Adrenal gland (tissue), 9 donors: ENCODE measurements at regions not wholly inside any gene's neighbourhood (a gene's known extent, or its start where the extent isn't known, plus 50 kb on each side); places are given as distances from the start of the nearest gene placed in this dataset.

Source experiments
- DNase-seq, 7 donors: peaks; one replicate each; pipeline ENCODE4 v3.0.0-alpha.2; 2019 to 2020
- H3K27ac ChIP-seq, 5 donors: fragments of 200-600 bp; sonication (generic) in 4 of 5; 1 replicate in 3 of 5; 2 replicates in 2 of 5; pipeline versions ENCODE4 v1.5.1 to v1.8.0; 2016 to 2020; ENCODE audit warnings: mild to moderate bottlenecking in 1 of 5
- H3K27me3 ChIP-seq: fragments of 200-600 bp; 2 replicates; pipeline ENCODE4 v1.8.0; 2021
- H3K36me3 ChIP-seq, 2 donors: fragments of 200-600 bp; replicated peaks in 1 of 2; 1 replicate in 1 of 2; 2 replicates in 1 of 2; pipeline versions ENCODE4 v1.5.1 to v1.8.0; 2018 to 2022
- H3K4me1 ChIP-seq, 2 donors: fragments of 200-600 bp; replicated peaks in 1 of 2; 1 replicate in 1 of 2; 2 replicates in 1 of 2; pipeline versions ENCODE4 v1.5.1 to v1.8.0; 2018 to 2021
- H3K4me3 ChIP-seq, 4 donors: fragments of 200-600 bp; sonication (generic) in 3 of 4; one replicate each; pipeline ENCODE4 v1.5.1; 2016 to 2018
- H3K9me3 ChIP-seq, 3 donors: fragments of 200-600 bp; sonication (generic) in 1 of 3; replicated peaks in 1 of 3; 1 replicate in 2 of 3; 2 replicates in 1 of 3; pipeline versions ENCODE4 v1.5.1 to v1.8.0; 2016 to 2021
- CTCF ChIP-seq, 6 experiments: fragments of 450-650 bp in 4 of 6; fragments of 200-600 bp in 2 of 6; sonication (generic) in 1 of 6; IDR thresholded peaks; 1 replicate in 5 of 6; 2 replicates in 1 of 6; pipeline versions ENCODE4 v1.5.1 to v1.8.0; 2016 to 2021; ENCODE audit warnings: antibody characterized with exemption in 6 of 6, mild to moderate bottlenecking in 2 of 6, moderate library complexity in 1 of 6
- POLR2A ChIP-seq, 2 donors: fragments of 450-650 bp; IDR thresholded peaks; one replicate each; pipeline ENCODE4 v1.6.1; 2017; ENCODE audit warnings: antibody characterized with exemption in 2 of 2, mild to moderate bottlenecking in 2 of 2, moderate library complexity in 1 of 2
- WGBS, 4 donors: extraction: QIAGEN DNeasy Blood & Tissue Kit in 2 of 4; methylation state at CpG; one replicate each; pipeline versions ENCODE4 v1.1.5 to v1.1.7; 2013 to 2017; 5-methylcytosine and 5-hydroxymethylcytosine counted together
- intact Hi-C, 2 donors: fragments of 100-400 bp; cut with DNase I; formaldehyde crosslinking; loops; one replicate each; pipeline versions ENCODE4 v1.14.1 to v1.15.0; 2022 to 2023
- donor health status: healthy with polysubstance abuse.
- donor health status: Bipolar disorder and iron deficiency.
- donor health status: DM: yes; HTN: yes; CAD: no.
- donor health status: DM: no; HTN: no; CAD: no.
- donor health status: DM: no; HTN: no; CAD: no.

- H3K36me3 ChIP-seq, result no peaks in the 10 kb centered on the region
- intact Hi-C loops, result no loop called here
- DNase-seq, result no peak
- no peaks in the 10 kb centered on the region for H3K27me3 ChIP-seq
- no peak overlapping the region for H3K4me3 ChIP-seq
- TF ChIP-seq POLR2A (IDR thresholded peaks at IDR 0.05), result no peak
- no peak for TF ChIP-seq CTCF (IDR thresholded peaks at IDR 0.05)
- peaks cover 0 to 4% (median 0%) of the 10 kb centered on the region in 3 donors for H3K9me3 ChIP-seq
- H3K4me1 ChIP-seq, result no peaks in the 10 kb centered on the region
- no peak overlapping the region for H3K27ac ChIP-seq
- 44 to 74% (median 60%) methylated on average over 3 of the region's 3 CpGs for WGBS, 4 donors
Measured at GRCh38 chr18:73164430-73164829, 296.6 kb upstream of the NETO1 start.

- Histone ChIP-seq H3K4me1 (no peaks in the 10 kb centered on the region), H3K9me3 (peaks cover 0 to 4% (median 0%) of the 10 kb centered on the region in 3 donors), H3K36me3 (no peaks in the 10 kb centered on the region), H3K4me3 (no peak overlapping the region), H3K27ac (no peak overlapping the region), H3K27me3 (no peaks in the 10 kb centered on the region)
- intact Hi-C loops, result no loop called here
- 55 to 65% (median 59%) methylated on average over 1 of the region's 1 CpG for WGBS, 4 donors
- TF ChIP-seq CTCF (IDR thresholded peaks at IDR 0.05) (no peak), POLR2A (IDR thresholded peaks at IDR 0.05) (no peak)
- DNase-seq, result no peak
Measured at GRCh38 chr18:73163236-73163635, 295.4 kb upstream of the NETO1 start.

GRCh38 chr18:73156117-73156516, 288.3 kb upstream of the NETO1 start:
- TF ChIP-seq POLR2A (IDR thresholded peaks at IDR 0.05), result no peak
- no peak for TF ChIP-seq CTCF (IDR thresholded peaks at IDR 0.05)
- Histone ChIP-seq H3K27ac (no peak overlapping the region), H3K9me3 (no peaks in the 10 kb centered on the region), H3K4me3 (no peak overlapping the region), H3K36me3 (no peaks in the 10 kb centered on the region), H3K4me1 (no peaks in the 10 kb centered on the region), H3K27me3 (no peaks in the 10 kb centered on the region)
- no peak for DNase-seq
- intact Hi-C loops, result no loop called here

- H3K4me1 ChIP-seq, result no peaks in the 10 kb centered on the region
- WGBS, 4 donors, result 41 to 50% (median 45%) methylated on average over 2 of the region's 2 CpGs
Measured at GRCh38 chr18:73153271-73153670, 285.5 kb upstream of the NETO1 start.

More at GRCh38 chr18:73153271-73153670, 285.5 kb upstream of the NETO1 start:
- H3K36me3 ChIP-seq, result no peaks in the 10 kb centered on the region
- H3K27me3 ChIP-seq, result no peaks in the 10 kb centered on the region
- H3K4me3 ChIP-seq, result no peak overlapping the region
- H3K27ac ChIP-seq, result no peak overlapping the region
- intact Hi-C loops, result no loop called here
- DNase-seq, result no peak
- no peaks in the 10 kb centered on the region for H3K9me3 ChIP-seq
- TF ChIP-seq POLR2A (IDR thresholded peaks at IDR 0.05), result no peak
- no peak for TF ChIP-seq CTCF (IDR thresholded peaks at IDR 0.05)
